H7 (cell line): ENCODE measurements at regions not wholly inside any gene's neighbourhood (a gene's known extent, or its start where the extent isn't known, plus 50 kb on each side); places are given as distances from the start of the nearest gene placed in this dataset.
"Not testable (repeated sequence)": the region's sequence is repeated elsewhere in the genome, so short reads cannot be mapped to it uniquely, and the experiment has no call there.

Experiments
- DNase-seq: peaks from one replicate; pipeline ENCODE4 v3.0.0; 2012
- H3K27me3 ChIP-seq: 2 replicates; pipeline ENCODE4 v1.6.0; 2011; ENCODE audit warnings: mild to moderate bottlenecking, low read length; ENCODE audit not compliant: control insufficient read depth, insufficient read depth
- H3K36me3 ChIP-seq: replicated peaks from 2 replicates; pipeline ENCODE4 v1.5.1; 2011; ENCODE audit warnings: low read length; ENCODE audit not compliant: control insufficient read depth, insufficient read depth
- H3K4me3 ChIP-seq: 2 replicates; pipeline ENCODE4 v1.5.1; 2011; ENCODE audit warnings: low read depth, mild to moderate bottlenecking, control low read depth, low read length, moderate library complexity; ENCODE audit not compliant: insufficient read depth

DNA sequence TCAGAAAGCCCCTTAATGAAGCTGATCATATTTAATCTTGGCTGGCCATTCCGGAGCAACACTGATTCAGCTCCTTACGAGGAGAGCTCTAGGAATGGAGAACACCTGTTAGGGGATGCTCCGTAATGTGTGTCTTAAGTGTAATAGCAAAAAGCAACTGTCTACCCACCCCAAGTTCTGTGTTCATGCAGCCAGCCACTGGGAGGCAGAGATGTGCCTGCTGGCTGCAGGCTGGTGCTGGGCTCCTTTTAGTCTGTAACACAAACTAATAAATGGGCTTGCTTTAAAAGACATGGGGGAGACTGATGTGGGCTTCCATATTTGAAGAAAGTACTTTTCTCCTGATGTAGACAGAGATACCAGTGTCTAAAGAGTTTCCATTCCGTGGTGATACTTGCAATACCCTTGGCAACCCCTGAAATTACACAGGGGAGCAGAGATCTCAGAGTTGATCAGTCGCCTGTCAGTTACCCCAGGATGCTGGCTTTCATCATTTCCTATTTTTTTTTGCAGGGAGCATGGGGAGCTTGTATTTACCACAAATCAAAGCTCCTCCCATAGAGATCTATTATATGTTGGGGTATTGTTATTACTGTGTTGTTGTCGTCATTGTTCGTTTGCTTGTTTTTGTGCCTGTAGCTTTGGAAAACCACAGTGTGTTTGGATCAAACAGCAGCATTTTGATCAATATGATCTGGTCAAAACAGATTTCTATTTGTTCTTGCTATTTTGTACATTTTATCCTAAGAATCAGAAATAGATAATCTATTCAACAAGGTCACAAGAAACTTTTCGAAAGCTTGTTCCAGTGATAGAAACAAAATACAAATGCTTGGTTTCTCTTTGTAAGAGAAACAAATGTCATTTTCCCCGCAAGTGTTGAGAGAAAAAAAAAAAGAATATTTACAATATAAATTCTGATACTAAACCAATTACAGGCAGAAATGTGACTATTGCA is 65.8 kb downstream of the MTX3 start:
- Histone ChIP-seq H3K27me3 (no peaks in the 10 kb centered on the region; the same call in 1 of the 2 replicates), H3K36me3 (no peaks in the 10 kb centered on the region), H3K4me3 (no peak overlapping the region)
- peak; percentile 33 for DNase-seq

DNA sequence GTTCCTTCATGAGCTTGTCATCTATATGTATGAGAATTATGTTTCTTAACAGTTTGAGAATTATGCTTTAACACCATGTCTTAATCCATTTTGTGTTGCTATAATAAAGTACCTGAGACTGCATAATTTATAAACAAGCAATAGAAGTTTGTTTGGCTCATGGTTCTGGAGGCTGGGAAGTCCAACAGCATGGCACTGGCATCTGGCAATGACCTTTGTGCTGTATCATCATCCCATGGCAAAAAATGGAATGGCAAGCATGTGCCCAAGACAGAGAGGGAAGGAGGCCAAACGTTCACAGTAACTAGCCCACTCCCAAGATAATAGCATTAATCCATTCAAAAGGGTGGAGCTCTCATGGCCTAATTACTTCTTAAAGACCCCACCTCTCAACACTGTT is 67.6 kb downstream of the MTX3 start:
- no peak for DNase-seq
- no peaks in the 10 kb centered on the region for H3K27me3 ChIP-seq
- no peaks in the 10 kb centered on the region for H3K36me3 ChIP-seq
- no peak overlapping the region for H3K4me3 ChIP-seq

DNA sequence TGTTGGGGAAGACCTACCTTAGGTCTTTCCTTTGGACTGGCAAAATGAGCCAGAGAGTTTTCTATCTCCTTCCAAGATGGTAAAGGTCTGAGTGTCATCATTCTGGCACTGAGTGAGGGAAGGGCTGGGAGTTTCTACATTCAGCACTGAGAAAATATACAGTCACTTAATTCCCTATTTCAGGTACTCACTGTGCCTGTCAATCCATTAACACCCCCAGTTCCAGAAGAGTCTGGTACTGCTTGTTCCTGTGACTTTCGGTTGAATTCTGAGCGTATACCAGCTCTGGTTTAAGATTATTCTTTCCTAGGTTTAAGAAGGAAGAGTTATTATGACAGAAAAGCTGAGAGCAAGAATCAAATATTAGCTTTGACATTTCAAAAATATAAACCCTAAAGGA is 68.4 kb downstream of the MTX3 start:
- DNase-seq = no peak
- H3K36me3 ChIP-seq = no peaks in the 10 kb centered on the region
- H3K4me3 ChIP-seq = no peak overlapping the region
- H3K27me3 ChIP-seq = no peaks in the 10 kb centered on the region

DNA sequence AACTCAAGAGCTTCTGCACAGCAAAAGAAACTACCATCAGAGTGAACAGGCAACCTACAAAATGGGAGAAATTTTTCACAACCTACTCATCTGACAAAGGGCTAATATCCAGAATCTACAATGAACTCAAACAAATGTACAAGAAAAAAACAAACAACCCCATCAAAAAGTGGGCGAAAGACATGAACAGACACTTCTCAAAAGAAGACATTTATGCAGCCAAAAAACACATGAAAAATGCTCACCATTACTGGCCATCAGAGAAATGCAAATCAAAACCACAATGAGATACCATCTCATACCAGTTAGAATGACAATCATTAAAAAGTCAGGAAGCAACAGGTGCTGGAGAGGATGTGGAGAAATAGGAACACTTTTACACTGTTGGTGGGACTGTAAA is 83.6 kb downstream of the MTX3 start:
- not testable (repeated sequence) for H3K4me3 ChIP-seq, H3K27me3 ChIP-seq, H3K36me3 ChIP-seq, DNase-seq

DNA sequence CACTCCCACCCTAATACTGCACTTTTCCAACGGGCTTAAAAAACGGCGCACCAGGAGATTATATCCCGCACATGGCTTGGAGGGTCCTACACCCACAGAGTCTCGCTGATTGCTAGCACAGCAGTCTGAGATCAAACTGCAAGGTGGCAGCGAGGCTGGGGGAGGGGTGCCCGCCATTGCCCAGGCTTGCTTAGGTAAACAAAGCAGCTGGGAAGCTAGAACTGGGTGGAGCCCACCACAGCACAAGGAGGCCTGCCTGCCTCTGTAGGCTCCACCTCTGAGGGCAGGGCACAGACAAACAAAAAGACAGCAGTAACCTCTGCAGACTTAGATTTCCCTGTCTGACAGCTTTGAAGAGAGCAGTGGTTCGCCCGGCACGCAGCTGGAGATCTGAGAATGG is 88.5 kb downstream of the MTX3 start:
- H3K27me3 ChIP-seq, H3K4me3 ChIP-seq, H3K36me3 ChIP-seq, DNase-seq: not testable (repeated sequence)

DNA sequence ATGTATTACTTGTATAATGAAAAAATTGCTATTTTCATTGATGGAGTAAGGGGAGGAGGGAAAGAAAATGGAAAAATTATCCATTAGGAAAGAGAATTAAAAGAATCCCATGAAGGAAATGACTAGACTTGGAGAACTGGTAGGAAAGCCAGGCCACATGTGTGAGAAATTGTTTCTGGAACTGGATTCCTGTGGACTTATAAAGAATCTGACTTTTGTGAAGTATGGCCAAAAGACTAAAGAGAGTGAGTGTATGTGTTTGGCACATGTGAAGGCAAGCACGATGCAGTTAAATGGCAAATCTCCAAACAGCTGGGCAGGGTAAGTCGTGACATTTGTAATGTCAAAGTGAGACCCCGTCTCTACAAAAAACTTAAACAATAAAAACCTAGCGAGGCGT is 89.4 kb downstream of the MTX3 start:
- Histone ChIP-seq H3K27me3 (no peaks in the 10 kb centered on the region), H3K4me3 (no peak overlapping the region), H3K36me3 (no peaks in the 10 kb centered on the region)
- DNase-seq = no peak

DNA sequence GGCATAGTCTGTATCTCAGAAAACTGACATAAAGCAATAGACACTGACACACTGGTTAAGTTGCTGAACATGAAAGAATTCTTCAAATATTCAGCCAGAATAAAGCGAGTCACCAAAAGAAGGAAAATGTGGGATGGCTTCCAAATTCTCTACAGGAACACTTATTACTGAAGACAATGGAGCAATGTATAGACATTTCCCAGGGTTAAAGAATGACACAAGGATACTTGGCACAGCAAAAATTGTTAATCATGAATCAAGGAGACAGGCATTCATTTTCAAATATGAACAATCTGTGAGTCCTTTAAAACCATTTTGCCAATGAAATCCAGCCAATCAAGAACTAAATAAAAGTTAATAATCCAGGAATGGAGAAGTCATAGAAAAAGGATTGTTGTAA is 92.5 kb downstream of the MTX3 start:
- H3K27me3 ChIP-seq = no peaks in the 10 kb centered on the region
- H3K36me3 ChIP-seq = no peaks in the 10 kb centered on the region
- no peak overlapping the region for H3K4me3 ChIP-seq
- DNase-seq = no peak

DNA sequence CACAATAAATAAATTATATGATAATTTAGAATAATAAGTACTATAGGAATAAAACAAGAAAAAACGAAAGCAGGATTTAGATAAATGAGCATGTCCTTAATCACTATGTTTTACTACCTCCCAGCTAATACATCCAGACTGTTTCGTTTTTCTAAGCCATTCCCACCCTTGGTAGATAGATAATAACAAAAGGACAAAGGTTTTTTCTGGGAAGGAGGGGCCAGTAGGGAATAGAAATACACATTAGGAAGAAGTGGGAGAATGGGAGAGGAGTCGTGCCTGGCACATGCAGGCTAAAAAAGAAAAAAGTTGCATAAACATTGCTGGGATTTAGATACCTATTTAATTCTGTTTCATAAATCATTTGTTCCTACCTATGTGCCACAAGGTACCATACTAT is 97.1 kb downstream of the MTX3 start:
- Histone ChIP-seq H3K36me3 (no peaks in the 10 kb centered on the region), H3K27me3 (no peaks in the 10 kb centered on the region), H3K4me3 (no peak overlapping the region)

DNA sequence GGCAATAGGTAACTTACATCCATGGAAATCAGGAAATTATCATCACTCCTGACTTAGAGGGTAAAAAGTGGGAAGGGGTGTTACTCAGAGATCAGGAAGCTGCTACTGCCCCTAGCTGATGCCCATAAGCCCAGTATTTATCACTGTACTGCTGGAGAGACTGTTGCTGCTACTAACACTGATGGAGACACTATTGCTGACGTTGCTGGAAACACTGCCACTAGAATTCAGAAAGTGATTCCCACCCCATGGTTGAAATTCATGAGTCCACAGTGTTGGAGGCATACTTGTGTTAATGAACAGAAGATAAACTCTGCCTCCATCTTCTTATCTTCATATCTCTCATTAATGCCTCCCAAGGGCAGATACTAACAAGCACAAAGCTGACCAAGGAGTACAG is 97.6 kb downstream of the MTX3 start:
- Histone ChIP-seq H3K36me3 (no peaks in the 10 kb centered on the region), H3K27me3 (no peaks in the 10 kb centered on the region), H3K4me3 (no peak overlapping the region)
- DNase-seq = no peak

More for the DNA sequence above, 97.1 kb downstream of the MTX3 start:
- no peak for DNase-seq

DNA sequence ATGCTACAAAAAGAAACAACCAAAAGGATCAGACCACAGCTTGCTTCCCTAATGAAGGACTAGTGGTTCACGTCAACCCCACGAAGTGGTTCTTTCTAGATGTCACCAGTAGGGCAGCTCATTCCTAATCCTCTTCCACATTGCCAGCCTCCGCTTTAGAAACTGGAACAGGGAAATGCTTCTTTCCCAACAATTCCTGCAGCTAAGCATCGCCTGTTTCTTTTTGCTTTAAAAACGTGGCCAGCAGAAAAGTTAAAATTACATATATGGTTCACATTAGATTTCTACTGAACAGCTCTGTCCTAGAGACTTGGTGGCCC is 100.2 kb downstream of the MTX3 start:
- no peak for DNase-seq
- Histone ChIP-seq H3K27me3 (no peaks in the 10 kb centered on the region), H3K4me3 (no peak overlapping the region), H3K36me3 (no peaks in the 10 kb centered on the region)

DNA sequence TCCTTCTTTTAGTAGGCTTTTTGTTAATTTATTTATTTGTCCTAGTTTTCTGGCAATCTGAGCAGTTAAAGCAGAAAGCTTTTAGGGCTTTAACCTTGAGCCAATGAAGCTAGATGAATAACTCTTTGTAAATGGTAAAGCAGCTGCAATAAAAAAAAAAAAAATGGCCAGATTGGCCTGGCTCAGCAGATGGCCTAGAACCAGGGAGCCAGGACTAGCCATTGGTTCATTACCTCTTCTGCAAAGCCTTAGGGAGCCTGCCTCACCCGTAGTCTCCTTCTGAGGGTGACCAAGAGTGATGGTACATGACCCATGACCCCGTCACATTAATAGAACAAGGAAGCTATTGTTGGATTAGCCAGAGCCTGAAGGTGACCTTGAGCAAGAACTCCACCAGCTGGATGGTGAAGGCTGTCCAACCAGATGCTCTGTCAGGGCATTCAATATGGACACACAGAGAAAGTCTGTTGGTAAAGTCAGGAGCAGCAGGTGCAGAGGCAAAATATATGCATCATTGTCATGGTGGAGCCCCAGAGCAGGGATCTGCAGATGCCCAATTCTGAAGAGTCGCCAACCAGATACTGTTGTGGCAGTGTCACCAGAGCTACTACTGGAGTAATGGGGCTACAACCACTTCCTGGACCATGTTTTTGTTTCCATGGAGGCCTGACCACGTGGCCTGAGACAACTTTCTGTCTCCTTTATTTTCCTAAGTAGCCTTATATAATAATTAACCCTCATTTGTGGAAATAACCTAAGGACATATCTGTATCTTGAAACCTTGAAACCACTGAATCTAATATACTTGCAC is 100.7 kb downstream of the MTX3 start:
- H3K4me3 ChIP-seq = no peak overlapping the region
- H3K36me3 ChIP-seq = no peaks in the 10 kb centered on the region
- H3K27me3 ChIP-seq = no peaks in the 10 kb centered on the region
- no peak for DNase-seq

DNA sequence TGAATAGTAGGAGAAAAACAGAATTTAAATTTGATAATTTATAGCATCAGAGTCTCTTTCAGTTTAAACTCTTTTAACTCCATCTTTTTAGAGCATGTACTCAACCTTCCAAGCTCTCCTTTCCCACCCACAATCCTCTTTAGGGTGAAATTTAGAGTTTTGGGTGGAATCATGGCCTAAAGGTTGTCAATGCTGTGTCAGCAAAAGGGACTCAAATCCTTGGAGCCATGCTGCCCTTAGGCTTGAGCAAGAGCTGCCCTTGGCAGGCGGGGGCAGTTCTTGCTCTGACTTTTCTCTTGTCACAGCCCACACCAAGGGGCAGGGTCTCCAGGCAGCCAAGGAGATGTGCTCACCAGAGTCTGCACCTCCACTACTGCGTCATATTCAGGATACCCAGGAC is 102.4 kb downstream of the MTX3 start:
- Histone ChIP-seq H3K27me3 (no peaks in the 10 kb centered on the region), H3K4me3 (no peak overlapping the region), H3K36me3 (no peaks in the 10 kb centered on the region)
- DNase-seq = no peak

DNA sequence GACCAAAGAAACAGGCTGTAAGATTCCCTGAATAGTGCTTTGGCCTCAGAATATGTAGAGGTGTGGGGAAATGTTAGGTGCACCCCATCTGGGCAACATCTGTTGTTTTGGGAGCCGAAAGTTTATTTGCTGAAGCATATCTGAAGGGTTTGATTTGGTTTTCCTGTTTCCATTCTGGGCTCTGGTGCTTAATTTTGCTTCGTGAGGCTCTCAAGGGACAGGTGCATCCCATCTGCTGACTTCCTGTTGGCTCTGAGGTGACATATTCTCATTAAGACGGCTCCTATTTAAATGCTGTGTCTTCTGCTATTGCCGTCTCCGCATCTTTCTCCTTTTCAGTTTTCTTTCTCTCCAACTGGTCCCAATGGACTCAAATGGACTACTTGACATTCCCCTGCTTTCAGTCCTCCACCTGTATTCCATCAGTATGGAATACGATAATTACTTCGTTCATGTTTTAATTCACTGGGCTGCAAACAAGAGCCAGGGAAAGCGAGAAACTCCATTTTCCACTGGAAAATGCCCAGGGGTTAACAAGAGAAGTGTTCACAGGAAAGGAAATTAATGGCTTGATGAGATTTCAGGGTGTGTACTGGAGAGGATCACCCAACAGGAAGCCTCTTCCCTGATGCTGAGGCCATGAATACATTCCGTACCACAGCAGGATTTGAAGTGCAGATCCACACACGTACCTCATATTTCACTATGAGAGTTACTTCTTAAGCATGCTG is 104.0 kb downstream of the MTX3 start:
- H3K36me3 ChIP-seq = no peaks in the 10 kb centered on the region
- no peak overlapping the region for H3K4me3 ChIP-seq
- DNase-seq = no peak
- no peaks in the 10 kb centered on the region for H3K27me3 ChIP-seq

DNA sequence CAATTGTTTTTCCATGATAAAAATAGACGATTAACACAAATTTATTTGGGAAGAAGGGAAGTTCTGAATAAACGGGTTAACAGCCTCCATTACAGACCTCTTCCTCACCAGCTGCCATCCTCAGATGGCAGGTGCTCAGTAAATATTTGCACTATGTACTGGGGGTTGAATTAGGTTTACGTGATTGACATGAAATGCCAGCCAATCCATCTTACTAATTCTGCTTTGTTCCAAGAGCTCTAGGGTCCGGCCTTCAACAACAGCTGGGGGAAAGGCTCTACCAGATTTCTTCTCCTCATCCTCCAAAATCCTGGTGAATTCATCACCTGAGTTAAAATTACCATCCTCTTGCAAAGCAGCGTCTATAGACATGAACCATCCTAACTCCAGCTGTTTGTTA is 104.6 kb downstream of the MTX3 start:
- Histone ChIP-seq H3K27me3 (no peaks in the 10 kb centered on the region), H3K36me3 (no peaks in the 10 kb centered on the region), H3K4me3 (no peak overlapping the region)
- DNase-seq = no peak

DNA sequence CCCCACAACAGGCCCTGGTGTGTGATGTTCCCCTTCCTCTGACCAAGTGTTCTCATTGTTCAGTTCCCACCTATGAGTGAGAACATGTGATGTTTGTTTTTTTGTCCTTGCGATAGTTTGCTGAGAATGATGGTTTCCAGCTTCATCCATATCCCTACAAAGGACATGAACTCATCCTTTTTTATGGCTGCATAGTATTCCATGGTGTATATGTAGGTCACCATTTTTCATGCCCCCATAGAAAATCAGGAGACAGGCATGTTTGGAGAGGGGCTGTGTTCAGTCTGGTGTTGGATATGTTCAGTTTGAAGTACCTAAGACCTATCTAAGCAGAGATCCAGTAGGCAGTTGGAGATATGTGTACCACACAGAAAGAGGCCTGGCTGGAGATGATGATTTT is 111.2 kb downstream of the MTX3 start:
- H3K27me3 ChIP-seq, DNase-seq, H3K4me3 ChIP-seq, H3K36me3 ChIP-seq: not testable (repeated sequence)
